ENCODE measurements at regions not wholly inside any gene's neighbourhood (a gene's known extent, or its start where the extent isn't known, plus 50 kb on each side); places are given as distances from the start of the nearest gene placed in this dataset.
A peak's percentile ranks its signal among the peaks of the same experiment; 100 is the strongest.

DNA sequence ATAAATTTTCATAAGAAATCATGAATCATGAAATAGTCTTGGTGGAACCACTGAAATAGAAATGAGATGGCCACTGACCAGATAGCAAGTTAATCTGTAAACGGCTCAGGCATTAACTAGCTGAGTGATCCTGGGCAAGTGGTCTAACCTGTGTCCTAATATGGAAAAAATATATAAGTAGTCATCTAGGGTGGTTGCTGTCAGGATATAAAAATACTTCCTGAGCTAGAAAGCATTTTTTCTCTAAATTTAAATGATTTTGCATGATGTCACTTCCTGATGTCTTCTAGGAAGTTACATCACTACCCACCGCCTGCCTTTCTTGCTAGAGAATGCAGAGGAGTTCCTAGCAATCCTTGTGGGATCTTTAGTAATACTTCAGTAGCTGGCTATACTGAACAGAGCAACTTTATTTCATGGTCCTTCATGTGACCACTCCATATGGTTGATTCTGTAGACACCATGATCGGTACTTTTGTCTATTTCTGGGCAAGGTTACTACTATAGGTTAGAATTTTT lies 228.1 kb upstream of the CEP162 start:
- CTCF ChIA-PET: no interaction called here

DNA sequence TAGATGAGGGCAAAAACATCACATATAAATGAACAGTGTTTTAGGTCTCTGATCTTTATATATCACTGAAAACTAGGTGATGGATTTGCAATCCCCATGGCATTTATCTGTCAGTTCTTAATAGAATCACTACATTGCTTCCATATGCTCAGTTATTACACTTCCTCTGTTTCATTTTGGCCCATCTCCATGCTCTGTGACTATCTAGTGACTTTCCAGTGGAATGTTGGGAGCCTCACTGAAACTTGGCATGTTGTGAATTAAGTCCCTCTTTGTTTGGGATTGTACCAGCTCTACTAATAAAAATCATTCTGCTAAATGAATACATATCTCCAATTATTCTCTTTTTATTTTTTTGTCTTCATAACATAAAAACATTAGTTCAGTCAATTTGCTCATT lies 226.1 kb upstream of the CEP162 start:
- CTCF ChIA-PET: no interaction called here
- BruUV-seq (replicated peaks): no TSS peak
- no peak for TF ChIP-seq EZH2 (IDR thresholded peaks at IDR 0.05; ENCODE audit: borderline replicate concordance, low read depth, low read length, poor library complexity, severe bottlenecking)
- TF ChIP-seq, protein P1, sequence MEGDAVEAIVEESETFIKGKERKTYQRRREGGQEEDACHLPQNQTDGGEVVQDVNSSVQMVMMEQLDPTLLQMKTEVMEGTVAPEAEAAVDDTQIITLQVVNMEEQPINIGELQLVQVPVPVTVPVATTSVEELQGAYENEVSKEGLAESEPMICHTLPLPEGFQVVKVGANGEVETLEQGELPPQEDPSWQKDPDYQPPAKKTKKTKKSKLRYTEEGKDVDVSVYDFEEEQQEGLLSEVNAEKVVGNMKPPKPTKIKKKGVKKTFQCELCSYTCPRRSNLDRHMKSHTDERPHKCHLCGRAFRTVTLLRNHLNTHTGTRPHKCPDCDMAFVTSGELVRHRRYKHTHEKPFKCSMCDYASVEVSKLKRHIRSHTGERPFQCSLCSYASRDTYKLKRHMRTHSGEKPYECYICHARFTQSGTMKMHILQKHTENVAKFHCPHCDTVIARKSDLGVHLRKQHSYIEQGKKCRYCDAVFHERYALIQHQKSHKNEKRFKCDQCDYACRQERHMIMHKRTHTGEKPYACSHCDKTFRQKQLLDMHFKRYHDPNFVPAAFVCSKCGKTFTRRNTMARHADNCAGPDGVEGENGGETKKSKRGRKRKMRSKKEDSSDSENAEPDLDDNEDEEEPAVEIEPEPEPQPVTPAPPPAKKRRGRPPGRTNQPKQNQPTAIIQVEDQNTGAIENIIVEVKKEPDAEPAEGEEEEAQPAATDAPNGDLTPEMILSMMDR (conservative IDR thresholded peaks at IDR 0.05; ENCODE audit: low read depth, low read length): no peak

More for the DNA sequence above, 228.1 kb upstream of the CEP162 start:
- BruUV-seq (replicated peaks): no TSS peak
- Histone ChIP-seq H3K4me1 (ENCODE audit: insufficient read depth, low read length, poor library complexity, severe bottlenecking) (no peaks in the 10 kb centered on the region), H3K4me3 (ENCODE audit: low read depth, low read length, poor library complexity, severe bottlenecking) (no peak overlapping the region), H3K27ac (ENCODE audit: low read depth, low read length, poor library complexity, severe bottlenecking) (no peak overlapping the region), H3K27me3 (replicated peaks; ENCODE audit: insufficient read depth, low read depth, low read length, poor library complexity) (no peaks in the 10 kb centered on the region), H3K9me3 (ENCODE audit: low read depth, low read length, poor library complexity, severe bottlenecking) (no peaks in the 10 kb centered on the region), H3K36me3 (ENCODE audit: insufficient read depth, low read length, poor library complexity, severe bottlenecking) (no peaks in the 10 kb centered on the region)
- intact Hi-C loops (cut with micrococcal nuclease; ENCODE audit: unreplicated experiment): no loop called here
- DNase-seq (ENCODE audit: low spot score): peak; percentile 28
- TF ChIP-seq, protein P1 (conservative IDR thresholded peaks at IDR 0.05; ENCODE audit: low read depth, low read length): no peak
- no peak for TF ChIP-seq EZH2 (IDR thresholded peaks at IDR 0.05; ENCODE audit: borderline replicate concordance, low read depth, low read length, poor library complexity, severe bottlenecking)
- POLR2A ChIA-PET (ENCODE audit: low non-redundant PET): no interaction called here

DNA sequence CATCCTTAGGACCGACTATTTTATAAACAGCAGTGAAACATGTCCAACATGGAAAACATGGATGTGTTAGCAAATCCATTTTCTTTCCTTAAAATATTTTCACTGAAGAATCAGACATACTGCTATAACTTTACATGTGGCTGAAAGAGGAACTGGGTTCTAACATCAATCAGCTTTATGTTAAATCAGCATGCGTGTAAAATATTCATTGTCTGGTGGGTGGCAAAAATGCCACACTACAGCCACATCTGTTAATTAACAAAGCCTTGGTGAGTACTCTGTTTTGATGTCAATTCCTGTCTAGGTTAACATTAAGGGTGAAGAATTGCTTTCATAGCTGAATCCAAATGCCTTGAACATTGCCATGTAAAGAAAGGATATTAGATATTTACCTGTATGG lies 222.6 kb upstream of the CEP162 start:
- Histone ChIP-seq H3K4me3 (ENCODE audit: low read depth, low read length, poor library complexity, severe bottlenecking) (no peak overlapping the region), H3K27me3 (replicated peaks; ENCODE audit: insufficient read depth, low read depth, low read length, poor library complexity) (no peaks in the 10 kb centered on the region), H3K36me3 (ENCODE audit: insufficient read depth, low read length, poor library complexity, severe bottlenecking) (no peaks in the 10 kb centered on the region), H3K4me1 (ENCODE audit: insufficient read depth, low read length, poor library complexity, severe bottlenecking) (no peaks in the 10 kb centered on the region), H3K9me3 (ENCODE audit: low read depth, low read length, poor library complexity, severe bottlenecking) (no peaks in the 10 kb centered on the region), H3K27ac (ENCODE audit: low read depth, low read length, poor library complexity, severe bottlenecking) (no peak overlapping the region)
- DNase-seq (ENCODE audit: low spot score): no peak
- no peak for TF ChIP-seq EZH2 (IDR thresholded peaks at IDR 0.05; ENCODE audit: borderline replicate concordance, low read depth, low read length, poor library complexity, severe bottlenecking)
- TF ChIP-seq, protein P1 (conservative IDR thresholded peaks at IDR 0.05; ENCODE audit: low read depth, low read length): no peak
- POLR2A ChIA-PET (ENCODE audit: low non-redundant PET): no interaction called here
- intact Hi-C loops (cut with micrococcal nuclease; ENCODE audit: unreplicated experiment): no loop called here
- CTCF ChIA-PET: no interaction called here
- no TSS peak for BruUV-seq (replicated peaks)

More for the DNA sequence above, 226.1 kb upstream of the CEP162 start:
- no peak overlapping the region for H3K27ac ChIP-seq (ENCODE audit: low read depth, low read length, poor library complexity, severe bottlenecking)
- intact Hi-C loops (cut with micrococcal nuclease; ENCODE audit: unreplicated experiment): no loop called here
- DNase-seq (ENCODE audit: low spot score): no peak
- POLR2A ChIA-PET (ENCODE audit: low non-redundant PET): no interaction called here
- H3K9me3 ChIP-seq (ENCODE audit: low read depth, low read length, poor library complexity, severe bottlenecking): no peaks in the 10 kb centered on the region
- no peaks in the 10 kb centered on the region for H3K36me3 ChIP-seq (ENCODE audit: insufficient read depth, low read length, poor library complexity, severe bottlenecking)
- no peaks in the 10 kb centered on the region for H3K4me1 ChIP-seq (ENCODE audit: insufficient read depth, low read length, poor library complexity, severe bottlenecking)
- no peak overlapping the region for H3K4me3 ChIP-seq (ENCODE audit: low read depth, low read length, poor library complexity, severe bottlenecking)
- H3K27me3 ChIP-seq (replicated peaks; ENCODE audit: insufficient read depth, low read depth, low read length, poor library complexity): no peaks in the 10 kb centered on the region

Data from A673 (cell line).